HEK293 (cell line): ENCODE measurements at regions not wholly inside any gene's neighbourhood (a gene's known extent, or its start where the extent isn't known, plus 50 kb on each side); places are given as distances from the start of the nearest gene placed in this dataset.
"Not testable (repeated sequence)": the region's sequence is repeated elsewhere in the genome, so short reads cannot be mapped to it uniquely, and the experiment has no call there.

Experiments used
- CTCF ChIA-PET: fragments of 350-600 bp; formaldehyde crosslinking; extraction: SDS; loops from one replicate; lab custom pipeline; 2021; ENCODE audit warnings: antibody characterized with exemption; lab: Yijun Ruan, JAX
- POLR2A ChIA-PET: fragments of 300-600 bp; formaldehyde crosslinking; extraction: SDS; loops from one replicate; lab custom pipeline; 2020; ENCODE audit warnings: antibody characterized with exemption, inconsistent platforms; lab: Yijun Ruan, JAX
- H3K27ac ChIP-seq: fragments of 200-500 bp; sonication (Bioruptor generic); 2 replicates; pipeline ENCODE4 v1.5.1; 2014; ENCODE audit warnings: low read depth, low read length, control low read depth, inconsistent platforms; ENCODE audit errors: extremely low read depth
- H3K36me3 ChIP-seq, 2 experiments: fragments of 200-500 bp in 1 of 2; sonication (Bioruptor generic) in 1 of 2; 1 replicate in 1 of 2; 2 replicates in 1 of 2; pipeline ENCODE4 v1.5.1; 2014 to 2017; ENCODE audit warnings: inconsistent platforms in 2 of 2, low read length in 2 of 2; ENCODE audit not compliant: control insufficient read depth in 2 of 2, insufficient read depth in 1 of 2
- H3K4me1 ChIP-seq: fragments of 200-500 bp; sonication (Bioruptor generic); 2 replicates; pipeline ENCODE4 v1.5.1; 2014; ENCODE audit warnings: mild to moderate bottlenecking, low read length, inconsistent platforms; ENCODE audit not compliant: control insufficient read depth, insufficient read depth
- H3K4me3 ChIP-seq: 2 replicates; pipeline ENCODE4 v1.5.1; 2011; ENCODE audit warnings: low read depth, mild to moderate bottlenecking, control low read depth, low read length, moderate library complexity
- H3K9me3 ChIP-seq: fragments of 200-500 bp; sonication (Bioruptor generic); 2 replicates; pipeline ENCODE4 v1.5.1; 2014; ENCODE audit warnings: low read depth, low read length, inconsistent platforms; ENCODE audit not compliant: control insufficient read depth, insufficient read depth
- INSM2 ChIP-seq: fragments of 450-650 bp; formaldehyde crosslinking; IDR thresholded peaks from 2 replicates; pipeline ENCODE4 v1.5.1; 2016; ENCODE audit warnings: missing biosample characterization, missing genetic modification characterization
- ZBTB11 ChIP-seq: fragments of 450-650 bp; formaldehyde crosslinking; conservative IDR thresholded peaks from 2 replicates; pipeline ENCODE4 v1.5.1; 2016; ENCODE audit warnings: low read depth, missing biosample characterization, missing genetic modification characterization
- ZBTB7A ChIP-seq: fragments of 450-650 bp; formaldehyde crosslinking; IDR thresholded peaks from 2 replicates; pipeline ENCODE4 v1.5.1; 2016; ENCODE audit warnings: low read depth, missing biosample characterization, missing genetic modification characterization
- ZNF140 ChIP-seq: fragments of 450-650 bp; formaldehyde crosslinking; IDR thresholded peaks from 2 replicates; pipeline ENCODE4 v1.5.1; 2016; ENCODE audit warnings: missing biosample characterization, missing genetic modification characterization
- ZNF16 ChIP-seq: fragments of 450-650 bp; formaldehyde crosslinking; IDR thresholded peaks from 2 replicates; pipeline ENCODE4 v1.5.1; 2016; ENCODE audit warnings: low read depth, missing biosample characterization, missing genetic modification characterization
- ZNF24 ChIP-seq: fragments of 450-650 bp; formaldehyde crosslinking; IDR thresholded peaks from 2 replicates; pipeline ENCODE4 v1.5.1; 2016; ENCODE audit warnings: missing biosample characterization, missing genetic modification characterization
- ZNF391 ChIP-seq: fragments of 450-650 bp; formaldehyde crosslinking; IDR thresholded peaks from 2 replicates; pipeline ENCODE4 v1.5.1; 2016; ENCODE audit warnings: low read depth, missing biosample characterization, missing genetic modification characterization, borderline replicate concordance
- ZNF394 ChIP-seq: fragments of 450-650 bp; formaldehyde crosslinking; IDR thresholded peaks from 2 replicates; pipeline ENCODE4 v1.5.1; 2016; ENCODE audit warnings: missing biosample characterization, missing genetic modification characterization, mild to moderate bottlenecking, moderate library complexity, borderline replicate concordance
- ZNF426 ChIP-seq: fragments of 450-650 bp; formaldehyde crosslinking; IDR thresholded peaks from 2 replicates; pipeline ENCODE4 v1.5.1; 2017; ENCODE audit warnings: missing biosample characterization, missing genetic modification characterization, mild to moderate bottlenecking, inconsistent platforms, moderate library complexity
- ZNF555 ChIP-seq: fragments of 450-650 bp; formaldehyde crosslinking; conservative IDR thresholded peaks from 2 replicates; pipeline ENCODE4 v1.5.1; 2017; ENCODE audit warnings: missing biosample characterization, mild to moderate bottlenecking, missing genetic modification characterization, inconsistent platforms
- ZNF585B ChIP-seq: fragments of 450-650 bp; formaldehyde crosslinking; IDR thresholded peaks from 2 replicates; pipeline ENCODE4 v1.5.1; 2016; ENCODE audit warnings: missing biosample characterization, missing genetic modification characterization
- ZNF623 ChIP-seq: fragments of 450-650 bp; formaldehyde crosslinking; IDR thresholded peaks from 2 replicates; pipeline ENCODE4 v1.5.1; 2016; ENCODE audit warnings: missing biosample characterization, missing genetic modification characterization
- ZNF626 ChIP-seq: fragments of 450-650 bp; sonication (Bioruptor Pico); formaldehyde crosslinking; IDR thresholded peaks from 2 replicates; pipeline ENCODE4 v1.5.1; 2018; ENCODE audit warnings: missing biosample characterization, missing genetic modification characterization, inconsistent platforms
- ZNF639 ChIP-seq: fragments of 450-650 bp; formaldehyde crosslinking; IDR thresholded peaks from 2 replicates; pipeline ENCODE4 v1.5.1; 2016; ENCODE audit warnings: missing biosample characterization, missing genetic modification characterization
- ZNF785 ChIP-seq: fragments of 450-650 bp; formaldehyde crosslinking; IDR thresholded peaks from 2 replicates; pipeline ENCODE4 v1.5.1; 2016; ENCODE audit warnings: missing biosample characterization, missing genetic modification characterization
- TF ChIP-seq, protein P1 (sequence below): fragments of 450-650 bp; formaldehyde crosslinking; IDR thresholded peaks from 2 replicates; pipeline ENCODE4 v1.5.1; 2016; ENCODE audit warnings: missing biosample characterization, missing genetic modification characterization
- TF ChIP-seq, protein P2 (sequence below): fragments of 450-650 bp; formaldehyde crosslinking; IDR thresholded peaks from 2 replicates; pipeline ENCODE4 v1.5.1; 2016; ENCODE audit warnings: missing biosample characterization, missing genetic modification characterization

DNA sequence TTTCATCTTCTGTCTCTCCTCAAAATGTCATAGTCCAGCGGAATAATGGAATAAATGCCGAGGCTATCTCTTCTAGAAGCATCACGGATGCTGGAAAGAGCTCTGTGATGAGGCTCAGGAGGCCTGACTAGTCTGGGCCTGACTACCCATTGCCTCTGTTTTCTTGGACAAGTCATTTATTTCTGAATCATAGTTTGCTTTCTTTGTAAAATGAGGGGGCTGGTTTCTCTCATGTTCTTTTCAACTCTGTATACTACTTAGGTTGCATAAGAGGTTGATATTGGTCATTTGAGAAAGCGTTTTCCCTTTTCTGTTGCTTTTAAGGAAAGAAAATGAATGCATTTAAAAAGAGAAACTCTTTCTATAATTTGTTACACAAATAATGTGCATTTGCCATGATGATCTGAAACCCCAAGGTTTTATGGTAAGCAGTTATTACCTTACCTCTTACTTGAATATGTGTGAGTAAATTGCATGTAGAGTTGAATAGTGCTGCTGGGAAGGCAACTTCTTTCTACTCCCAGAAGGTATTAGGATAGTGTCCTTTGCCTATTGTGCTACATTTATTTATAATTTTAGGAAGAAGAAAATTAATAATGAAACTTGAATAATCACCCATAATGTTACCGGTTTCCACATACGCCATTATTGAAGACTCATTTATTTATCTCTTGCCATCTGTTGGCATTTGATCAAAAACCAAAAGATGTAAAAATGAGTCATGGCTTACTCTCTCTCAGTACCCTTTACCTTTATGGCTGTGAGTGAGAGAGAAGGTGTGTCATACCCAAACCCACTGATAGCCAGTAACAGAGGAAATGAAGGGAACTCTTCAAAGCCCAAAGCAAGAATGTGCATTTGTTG lies 179.1 kb downstream of the FASLG start:
- no peak overlapping the region for H3K27ac ChIP-seq
- H3K4me1 ChIP-seq = no peaks in the 10 kb centered on the region
- TF ChIP-seq ZBTB7A (no peak), ZNF626 (tag by site-specific recombination) (no peak), ZNF785 (no peak), INSM2 (no peak), ZNF24 (no peak)
- TF ChIP-seq, protein P1, sequence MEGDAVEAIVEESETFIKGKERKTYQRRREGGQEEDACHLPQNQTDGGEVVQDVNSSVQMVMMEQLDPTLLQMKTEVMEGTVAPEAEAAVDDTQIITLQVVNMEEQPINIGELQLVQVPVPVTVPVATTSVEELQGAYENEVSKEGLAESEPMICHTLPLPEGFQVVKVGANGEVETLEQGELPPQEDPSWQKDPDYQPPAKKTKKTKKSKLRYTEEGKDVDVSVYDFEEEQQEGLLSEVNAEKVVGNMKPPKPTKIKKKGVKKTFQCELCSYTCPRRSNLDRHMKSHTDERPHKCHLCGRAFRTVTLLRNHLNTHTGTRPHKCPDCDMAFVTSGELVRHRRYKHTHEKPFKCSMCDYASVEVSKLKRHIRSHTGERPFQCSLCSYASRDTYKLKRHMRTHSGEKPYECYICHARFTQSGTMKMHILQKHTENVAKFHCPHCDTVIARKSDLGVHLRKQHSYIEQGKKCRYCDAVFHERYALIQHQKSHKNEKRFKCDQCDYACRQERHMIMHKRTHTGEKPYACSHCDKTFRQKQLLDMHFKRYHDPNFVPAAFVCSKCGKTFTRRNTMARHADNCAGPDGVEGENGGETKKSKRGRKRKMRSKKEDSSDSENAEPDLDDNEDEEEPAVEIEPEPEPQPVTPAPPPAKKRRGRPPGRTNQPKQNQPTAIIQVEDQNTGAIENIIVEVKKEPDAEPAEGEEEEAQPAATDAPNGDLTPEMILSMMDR (tag by site-specific recombination) = no peak
- no peak overlapping the region for H3K4me3 ChIP-seq
- H3K9me3 ChIP-seq = no peaks in the 10 kb centered on the region
- ChIA-PET CTCF (no interaction called here), POLR2A (no interaction called here)
- no peaks in the 10 kb centered on the region for H3K36me3 ChIP-seq

DNA sequence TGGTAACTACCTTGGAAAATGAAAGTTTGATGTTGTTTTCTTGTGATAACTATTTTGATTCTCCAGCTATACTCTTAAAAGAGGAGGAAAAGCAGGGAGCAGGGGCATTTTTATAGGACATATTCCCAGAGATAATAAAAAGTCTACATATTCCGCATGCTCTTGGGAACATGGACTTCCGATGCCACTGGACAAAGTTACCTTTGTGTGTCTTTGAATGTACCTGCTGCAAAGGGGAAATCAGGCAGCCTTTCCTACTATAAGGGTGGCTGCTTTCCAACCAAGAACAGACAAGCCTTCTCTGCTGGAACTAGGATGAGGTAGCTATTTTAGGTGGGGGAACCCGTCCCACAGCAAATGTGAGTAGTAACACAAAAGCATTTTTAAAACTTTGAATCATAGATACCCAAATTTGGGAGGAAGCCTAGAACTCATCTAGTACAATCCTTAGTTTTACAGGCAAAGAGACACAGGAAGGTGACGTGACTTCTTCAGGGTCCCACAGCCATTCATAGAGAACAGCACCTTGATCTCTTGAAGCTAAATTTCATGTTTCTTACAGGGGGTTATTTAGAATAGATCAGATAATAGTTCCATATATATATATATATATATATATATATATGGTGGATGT lies 179.9 kb downstream of the FASLG start:
- ChIA-PET POLR2A (no interaction called here), CTCF (no interaction called here)
- H3K36me3 ChIP-seq = no peaks in the 10 kb centered on the region
- no peaks in the 10 kb centered on the region for H3K9me3 ChIP-seq
- H3K4me3 ChIP-seq = no peak overlapping the region
- no peak overlapping the region for H3K27ac ChIP-seq
- H3K4me1 ChIP-seq = no peaks in the 10 kb centered on the region
- TF ChIP-seq ZNF639 (tag by site-specific recombination) (no peak), ZNF391 (tag by site-specific recombination) (no peak), ZNF555 (tag by site-specific recombination) (no peak), ZNF585B (tag by site-specific recombination) (no peak), ZNF16 (tag by site-specific recombination) (no peak)
- TF ChIP-seq, protein P2, sequence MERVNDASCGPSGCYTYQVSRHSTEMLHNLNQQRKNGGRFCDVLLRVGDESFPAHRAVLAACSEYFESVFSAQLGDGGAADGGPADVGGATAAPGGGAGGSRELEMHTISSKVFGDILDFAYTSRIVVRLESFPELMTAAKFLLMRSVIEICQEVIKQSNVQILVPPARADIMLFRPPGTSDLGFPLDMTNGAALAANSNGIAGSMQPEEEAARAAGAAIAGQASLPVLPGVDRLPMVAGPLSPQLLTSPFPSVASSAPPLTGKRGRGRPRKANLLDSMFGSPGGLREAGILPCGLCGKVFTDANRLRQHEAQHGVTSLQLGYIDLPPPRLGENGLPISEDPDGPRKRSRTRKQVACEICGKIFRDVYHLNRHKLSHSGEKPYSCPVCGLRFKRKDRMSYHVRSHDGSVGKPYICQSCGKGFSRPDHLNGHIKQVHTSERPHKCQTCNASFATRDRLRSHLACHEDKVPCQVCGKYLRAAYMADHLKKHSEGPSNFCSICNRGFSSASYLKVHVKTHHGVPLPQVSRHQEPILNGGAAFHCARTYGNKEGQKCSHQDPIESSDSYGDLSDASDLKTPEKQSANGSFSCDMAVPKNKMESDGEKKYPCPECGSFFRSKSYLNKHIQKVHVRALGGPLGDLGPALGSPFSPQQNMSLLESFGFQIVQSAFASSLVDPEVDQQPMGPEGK (tag by site-specific recombination) = no peak

GRCh38 chr1:172839639-172840038 lies 180.7 kb downstream of the FASLG start:
- H3K27ac ChIP-seq, H3K9me3 ChIP-seq, POLR2A ChIA-PET, H3K36me3 ChIP-seq, H3K4me1 ChIP-seq, H3K4me3 ChIP-seq: not testable (repeated sequence)
- CTCF ChIA-PET = interaction anchor here (0.6 to 0.7 kb wide), 2 partner anchors 405 to 836 kb away, joined by 3 read pairs; no protein-coding TSS in a partner anchor
- peak; percentile 48; the same call in 1 of the 2 replicates for TF ChIP-seq ZBTB11
- TF ChIP-seq ZNF394 (tag by site-specific recombination) = peak; percentile 67; the same call in 1 of the 2 replicates
- TF ChIP-seq ZNF555 (tag by site-specific recombination) = peak; percentile 51
- TF ChIP-seq ZNF140 (tag by site-specific recombination) = peak; percentile 43; the same call in 1 of the 2 replicates
- TF ChIP-seq ZNF426 (tag by site-specific recombination) = peak; percentile 53
- TF ChIP-seq ZNF623 (tag by site-specific recombination) = peak; percentile 30; the same call in 1 of the 2 replicates
